GM18498 (cell line): ENCODE measurements at regions not wholly inside any gene's neighbourhood (a gene's known extent, or its start where the extent isn't known, plus 50 kb on each side); places are given as distances from the start of the nearest gene placed in this dataset.
"Not testable (repeated sequence)": the region's sequence is repeated elsewhere in the genome, so short reads cannot be mapped to it uniquely, and the experiment has no call there.

Experiments used
- ATAC-seq: cut with Tn5 transposase; IDR thresholded peaks from one replicate; pipeline ENCODE4 v1.9.1; 2021; ENCODE audit warnings: mild to moderate bottlenecking, moderate library complexity; ENCODE audit not compliant: unreplicated experiment

GRCh38 chr3:174536319-174536718 lies 322.8 kb upstream of the NAALADL2 start:
- no peak for ATAC-seq

- no peak for ATAC-seq
These were observed 321.0 kb upstream of the NAALADL2 start for GRCh38 chr3:174538151-174538550.

- ATAC-seq: no peak
These were observed 318.8 kb upstream of the NAALADL2 start for GRCh38 chr3:174540116-174540908.

- ATAC-seq: no peak
These were observed 317.3 kb upstream of the NAALADL2 start for GRCh38 chr3:174541708-174542315.

GRCh38 chr3:174547801-174548435 lies 311.2 kb upstream of the NAALADL2 start:
- no peak for ATAC-seq

GRCh38 chr3:174548841-174549623 lies 310.1 kb upstream of the NAALADL2 start:
- no peak for ATAC-seq

GRCh38 chr3:174581558-174581957 lies 277.6 kb upstream of the NAALADL2 start:
- ATAC-seq: no peak

- no peak for ATAC-seq
These were observed 275.7 kb upstream of the NAALADL2 start for GRCh38 chr3:174583396-174583795.

- not testable (repeated sequence) for ATAC-seq
These were observed 272.0 kb upstream of the NAALADL2 start for GRCh38 chr3:174587137-174587536.

GRCh38 chr3:174596447-174596982 lies 262.6 kb upstream of the NAALADL2 start:
- ATAC-seq: no peak

- no peak for ATAC-seq
These were observed 260.2 kb upstream of the NAALADL2 start for GRCh38 chr3:174598885-174599439.

GRCh38 chr3:174613173-174613572 lies 246.0 kb upstream of the NAALADL2 start:
- ATAC-seq: no peak

- no peak for ATAC-seq
These were observed 245.1 kb upstream of the NAALADL2 start for GRCh38 chr3:174614036-174614435.

- ATAC-seq: no peak
These were observed 240.6 kb upstream of the NAALADL2 start for GRCh38 chr3:174618368-174619080.

- no peak for ATAC-seq
These were observed 239.9 kb upstream of the NAALADL2 start for GRCh38 chr3:174619239-174619638.

- ATAC-seq: no peak
These were observed 239.0 kb upstream of the NAALADL2 start for GRCh38 chr3:174620138-174620537.

GRCh38 chr3:174620855-174621472 lies 238.2 kb upstream of the NAALADL2 start:
- ATAC-seq: no peak

- ATAC-seq: no peak
These were observed 225.8 kb upstream of the NAALADL2 start for GRCh38 chr3:174633342-174633741.

- ATAC-seq: no peak
These were observed 222.7 kb upstream of the NAALADL2 start for GRCh38 chr3:174636451-174636850.

GRCh38 chr3:174639406-174639805 lies 219.7 kb upstream of the NAALADL2 start:
- no peak for ATAC-seq
